Ramos (cell line): ENCODE measurements at regions not wholly inside any gene's neighbourhood (a gene's known extent, or its start where the extent isn't known, plus 50 kb on each side); places are given as distances from the start of the nearest gene placed in this dataset.

ENCODE experiments used
- in situ Hi-C: fragments of 300-500 bp; cut with MboI; formaldehyde crosslinking; loops from one replicate; pipeline ENCODE4 v1.14.3; 2022; ENCODE audit warnings: low sequenced_read_pairs; ENCODE audit not compliant: unreplicated experiment

- in situ Hi-C loops: no loop called here
Observed at GRCh38 chr5:110201791-110202190, 512.1 kb downstream of the MAN2A1 start.

GRCh38 chr5:110203661-110204060 lies 513.9 kb downstream of the MAN2A1 start:
- in situ Hi-C loops: no loop called here

GRCh38 chr5:110209401-110209800 lies 517.1 kb downstream of the TMEM232 start:
- in situ Hi-C loops: no loop called here

GRCh38 chr5:110218981-110219380 lies 507.5 kb downstream of the TMEM232 start:
- in situ Hi-C loops: no loop called here

- in situ Hi-C loops: no loop called here
Observed at GRCh38 chr5:110219769-110220168, 506.7 kb downstream of the TMEM232 start.

GRCh38 chr5:110221036-110221435 lies 505.4 kb downstream of the TMEM232 start:
- in situ Hi-C loops: no loop called here

GRCh38 chr5:110224050-110224449 lies 502.4 kb downstream of the TMEM232 start:
- in situ Hi-C loops: no loop called here

GRCh38 chr5:110225949-110226348 lies 500.5 kb downstream of the TMEM232 start:
- in situ Hi-C loops: no loop called here

- in situ Hi-C loops: no loop called here
Observed at GRCh38 chr5:110239786-110240185, 486.7 kb downstream of the TMEM232 start.

GRCh38 chr5:110242950-110243349 lies 483.5 kb downstream of the TMEM232 start:
- in situ Hi-C loops: no loop called here

- in situ Hi-C loops: no loop called here
Observed at GRCh38 chr5:110248921-110249320, 477.6 kb downstream of the TMEM232 start.

GRCh38 chr5:110250355-110250754 lies 476.1 kb downstream of the TMEM232 start:
- in situ Hi-C loops: no loop called here

- in situ Hi-C loops: no loop called here
Observed at GRCh38 chr5:110250755-110251154, 475.7 kb downstream of the TMEM232 start.

- in situ Hi-C loops: no loop called here
Observed at GRCh38 chr5:110251366-110251765, 475.1 kb downstream of the TMEM232 start.

- in situ Hi-C loops: no loop called here
Observed at GRCh38 chr5:110255194-110255593, 471.3 kb downstream of the TMEM232 start.

GRCh38 chr5:110256298-110256697 lies 470.2 kb downstream of the TMEM232 start:
- in situ Hi-C loops: no loop called here

- in situ Hi-C loops: no loop called here
Observed at GRCh38 chr5:110257971-110258370, 468.5 kb downstream of the TMEM232 start.

- in situ Hi-C loops: no loop called here
Observed at GRCh38 chr5:110258460-110259216, 467.8 kb downstream of the TMEM232 start.

GRCh38 chr5:110262749-110263148 lies 463.7 kb downstream of the TMEM232 start:
- in situ Hi-C loops: no loop called here

- in situ Hi-C loops: no loop called here
Observed at GRCh38 chr5:110264661-110265060, 461.8 kb downstream of the TMEM232 start.

GRCh38 chr5:110265162-110265561 lies 461.3 kb downstream of the TMEM232 start:
- in situ Hi-C loops: no loop called here

GRCh38 chr5:110267714-110268113 lies 458.8 kb downstream of the TMEM232 start:
- in situ Hi-C loops: no loop called here
